Right renal pelvis (tissue), 4 donors: ENCODE measurements at regions not wholly inside any gene's neighbourhood (a gene's known extent, or its start where the extent isn't known, plus 50 kb on each side); places are given as distances from the start of the nearest gene placed in this dataset.
A peak's percentile ranks its signal among the peaks of the same experiment; 100 is the strongest.
"Not testable (repeated sequence)": the region's sequence is repeated elsewhere in the genome, so short reads cannot be mapped to it uniquely, and the experiment has no call there.

ENCODE experiments used
- DNase-seq, 4 donors: peaks; one replicate each; pipeline ENCODE4 v3.0.0-alpha.2; 2013; ENCODE audit warnings: low read depth in 4 of 4, low spot score in 3 of 4, missing footprints in 1 of 4

DNA sequence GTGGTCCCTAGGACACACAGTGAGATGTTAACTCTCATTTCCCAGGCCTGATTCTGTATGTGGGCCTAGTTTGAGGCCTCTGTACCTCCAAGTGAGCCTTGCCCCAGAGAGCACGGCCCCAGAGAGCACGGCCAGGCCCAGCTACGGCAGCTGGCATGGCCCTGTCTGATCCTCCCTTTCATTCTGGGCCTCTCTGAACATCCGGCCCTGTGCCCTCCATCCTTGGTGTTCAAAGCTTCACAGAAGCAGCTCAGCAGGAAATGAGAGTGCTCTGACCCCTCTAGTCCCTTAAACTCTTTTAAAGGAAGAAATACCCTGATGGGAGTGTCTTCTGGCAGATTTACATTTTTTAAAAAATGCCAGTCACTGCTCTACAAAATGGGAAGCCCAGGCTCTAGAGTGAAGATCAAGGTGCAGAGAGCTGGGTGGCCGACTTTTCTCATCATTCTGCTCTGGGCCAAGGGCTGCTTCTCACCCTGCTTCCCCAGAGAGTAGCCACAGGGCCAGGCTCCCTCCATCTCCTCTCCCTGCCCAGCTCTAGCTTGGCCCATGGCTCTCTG is 171.9 kb downstream of the RPS24 start:
- no peak for DNase-seq

DNA sequence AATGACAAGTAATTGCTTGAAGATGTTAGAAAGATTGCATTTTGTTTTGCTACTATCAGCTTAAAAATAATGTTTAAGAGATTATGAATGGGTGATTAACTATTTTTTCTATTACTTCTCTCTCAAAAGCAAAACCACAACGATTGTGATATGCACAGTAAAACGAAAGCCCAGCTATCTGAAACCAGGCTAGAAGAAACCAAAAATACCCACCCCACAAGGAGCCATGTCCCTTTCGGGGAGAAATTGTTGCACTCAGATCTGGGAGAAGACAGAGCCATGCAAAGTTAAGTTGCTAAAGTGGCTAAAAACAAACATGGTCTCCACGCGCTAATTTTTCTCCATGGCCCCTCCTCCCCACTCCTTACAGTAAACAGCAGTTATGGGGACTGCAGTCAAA is 173.6 kb downstream of the RPS24 start:
- no peak for DNase-seq

DNA sequence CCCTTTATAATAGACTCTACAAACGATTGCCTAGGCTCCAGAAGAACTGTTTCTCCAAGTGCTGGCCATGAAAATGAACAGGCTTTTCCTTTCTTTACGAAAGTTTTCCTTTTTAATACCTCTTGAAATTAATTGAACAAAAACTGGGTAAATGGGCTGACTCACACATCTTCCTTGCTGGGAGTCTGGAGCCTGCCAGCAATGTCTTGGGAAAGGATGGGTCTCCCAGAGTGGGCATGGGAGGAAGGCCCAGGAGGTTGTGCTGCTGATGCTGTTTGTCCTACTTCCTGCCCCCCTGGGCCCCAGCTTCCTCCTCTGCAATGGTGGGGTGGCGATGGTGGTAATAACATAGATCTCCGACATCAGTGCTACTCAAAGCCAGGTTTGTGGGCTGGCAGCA is 174.1 kb downstream of the RPS24 start:
- no peak for DNase-seq

DNA sequence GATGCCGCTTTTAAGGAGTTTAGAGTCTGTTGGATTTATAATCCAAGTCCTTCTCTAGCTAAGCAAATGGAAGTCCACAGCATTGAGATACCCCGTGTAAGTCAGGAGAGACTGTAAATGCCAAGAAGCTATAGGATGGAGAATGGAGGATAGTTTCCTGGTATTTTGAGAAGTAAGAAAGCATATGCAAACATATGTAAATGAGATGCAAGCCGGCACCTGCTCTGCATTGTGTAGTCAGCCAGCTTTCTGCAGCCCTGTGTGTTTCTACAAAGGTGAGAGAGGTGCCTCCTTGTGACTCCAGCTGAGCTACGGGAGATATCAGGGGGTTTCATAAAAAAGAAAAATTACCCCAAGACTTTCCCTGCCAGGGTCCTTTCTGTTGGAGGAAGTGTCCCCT is 176.3 kb downstream of the RPS24 start:
- DNase-seq = no peak

DNA sequence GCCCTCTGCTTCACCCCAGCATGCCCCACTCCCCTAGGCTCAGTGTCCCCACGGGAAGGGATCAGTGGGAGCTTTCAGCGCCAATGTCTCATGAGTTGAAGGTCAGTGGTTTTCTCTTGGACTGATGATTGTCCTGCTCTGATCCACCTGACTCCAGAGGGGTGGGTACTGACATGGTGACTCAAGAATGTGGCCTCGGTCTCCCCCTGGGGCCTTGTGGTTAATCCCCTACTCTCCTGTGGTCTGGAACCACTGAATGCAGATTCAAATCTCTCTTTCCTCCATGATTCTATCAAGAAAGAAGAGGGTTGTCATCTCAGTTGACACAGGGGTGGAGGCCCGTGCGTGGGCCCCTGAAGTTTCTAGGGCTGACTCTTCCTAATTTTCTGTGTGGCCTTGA is 176.9 kb downstream of the RPS24 start:
- DNase-seq = no peak

DNA sequence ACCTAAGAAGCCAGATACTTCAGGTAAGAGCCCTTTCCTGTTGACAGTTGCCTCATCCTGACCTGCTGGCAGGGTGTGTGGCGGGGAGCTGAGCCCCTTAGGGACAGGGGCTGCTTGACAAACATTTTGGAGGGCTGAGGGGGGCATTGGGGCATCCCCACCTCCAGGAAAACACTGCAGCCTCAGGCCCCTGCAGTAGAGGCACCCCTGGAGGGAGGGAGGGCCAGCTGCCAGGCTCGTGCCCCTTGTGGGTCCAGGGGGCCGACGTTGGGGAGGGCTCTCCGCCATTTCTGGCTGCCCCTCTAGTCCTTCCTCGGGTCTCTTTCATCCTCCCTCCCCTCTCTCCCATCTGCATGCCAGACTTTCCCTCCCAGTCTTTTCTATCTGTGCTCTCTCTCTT is 177.3 kb downstream of the RPS24 start:
- DNase-seq = no peak

DNA sequence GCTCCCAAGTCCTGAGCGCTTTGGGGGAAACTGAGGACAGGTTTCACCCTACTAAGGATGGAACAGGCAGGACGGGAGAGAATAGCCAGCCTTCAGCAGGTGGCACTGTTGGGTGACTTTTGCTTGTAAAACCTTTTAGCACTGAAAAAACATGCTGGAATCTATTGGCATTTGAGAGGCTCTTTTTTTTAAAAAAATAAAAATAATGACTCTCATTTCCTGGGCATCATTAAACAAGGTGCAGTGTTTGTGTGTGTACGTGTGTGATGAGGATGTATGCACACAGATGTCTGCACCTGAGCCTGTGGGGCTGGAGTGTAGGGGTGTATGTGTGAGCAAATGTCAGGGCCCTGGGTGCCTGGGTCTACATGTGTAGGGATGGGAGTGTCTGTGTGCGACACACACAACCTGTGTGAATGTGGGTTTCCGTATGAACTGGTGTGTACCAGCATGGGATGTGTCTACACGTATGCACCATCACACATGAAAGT is 177.9 kb downstream of the RPS24 start:
- no peak for DNase-seq

DNA sequence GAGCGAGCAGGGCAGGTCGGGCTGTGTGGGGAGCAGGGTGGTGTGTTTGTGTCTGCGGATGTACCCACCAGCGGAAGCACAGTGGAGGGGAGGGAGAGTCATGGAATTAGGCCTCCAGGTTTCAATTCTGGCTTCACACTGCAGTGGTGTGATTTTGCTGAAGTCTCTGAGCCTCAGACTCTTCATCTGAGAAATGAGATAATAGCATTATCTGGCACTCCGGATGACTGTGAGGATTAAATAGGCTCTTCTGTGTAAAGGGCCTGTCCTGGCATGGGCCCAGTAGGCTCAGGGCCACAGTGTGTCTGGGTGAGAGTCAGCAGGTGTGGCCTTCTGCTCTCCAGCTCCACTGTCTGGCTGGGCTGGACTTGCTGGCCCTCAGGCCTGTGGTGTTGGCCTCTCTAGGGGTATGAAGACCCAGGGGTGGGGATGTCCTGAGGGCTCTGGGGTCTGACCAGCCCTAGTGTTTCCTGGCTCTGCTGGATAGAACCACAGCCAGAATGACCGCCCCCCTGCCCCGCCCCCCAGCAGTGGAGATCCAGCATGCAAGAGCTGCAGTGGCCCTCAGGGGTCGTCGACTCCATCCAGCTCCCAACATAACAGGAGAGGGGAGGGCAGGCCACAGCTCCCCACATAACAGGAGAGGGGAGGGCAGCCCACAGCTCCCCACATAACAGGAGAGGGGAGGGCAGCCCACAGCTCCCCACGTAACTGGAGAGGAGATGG is 178.6 kb downstream of the RPS24 start:
- DNase-seq = no peak

DNA sequence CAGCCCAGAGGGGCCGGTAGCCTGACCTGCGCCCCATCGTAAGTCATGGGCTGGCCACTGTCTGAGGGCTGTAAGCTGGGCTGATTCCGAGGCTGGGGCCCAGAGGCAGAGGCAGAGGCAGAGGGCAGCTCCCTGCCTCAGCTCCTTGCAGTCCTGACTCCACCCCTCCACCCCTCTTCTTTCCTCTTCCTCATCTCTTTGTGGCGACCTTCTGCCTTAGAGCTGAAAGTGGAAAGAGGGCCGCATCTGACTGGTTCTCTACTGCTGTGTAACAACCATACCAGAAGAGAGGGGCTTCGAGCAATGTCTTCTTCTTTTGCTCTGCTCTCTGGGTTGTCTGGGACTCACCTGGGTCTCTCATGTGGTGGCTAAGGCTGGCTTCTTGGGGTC is 179.1 kb downstream of the RPS24 start:
- DNase-seq = no peak

DNA sequence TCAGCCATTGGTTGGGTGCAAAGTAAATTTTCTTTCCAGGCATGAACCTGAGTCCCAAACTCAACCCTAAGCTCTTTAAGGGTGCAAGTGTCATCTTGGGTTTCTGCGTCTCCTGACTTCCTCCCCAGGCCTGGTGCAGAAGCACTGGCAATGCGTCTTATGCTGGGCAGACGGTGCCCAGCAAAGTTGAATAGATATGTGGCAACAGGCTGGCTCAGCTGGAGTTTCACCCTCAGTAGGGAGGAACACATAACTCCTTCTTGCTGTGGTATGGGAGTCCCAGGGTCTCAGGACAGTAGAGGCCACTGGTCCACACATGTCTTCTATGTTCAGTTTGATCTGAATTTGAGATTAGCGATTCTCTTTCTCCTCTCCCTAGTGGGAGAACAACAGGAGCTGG is 181.3 kb downstream of the RPS24 start:
- DNase-seq = no peak

DNA sequence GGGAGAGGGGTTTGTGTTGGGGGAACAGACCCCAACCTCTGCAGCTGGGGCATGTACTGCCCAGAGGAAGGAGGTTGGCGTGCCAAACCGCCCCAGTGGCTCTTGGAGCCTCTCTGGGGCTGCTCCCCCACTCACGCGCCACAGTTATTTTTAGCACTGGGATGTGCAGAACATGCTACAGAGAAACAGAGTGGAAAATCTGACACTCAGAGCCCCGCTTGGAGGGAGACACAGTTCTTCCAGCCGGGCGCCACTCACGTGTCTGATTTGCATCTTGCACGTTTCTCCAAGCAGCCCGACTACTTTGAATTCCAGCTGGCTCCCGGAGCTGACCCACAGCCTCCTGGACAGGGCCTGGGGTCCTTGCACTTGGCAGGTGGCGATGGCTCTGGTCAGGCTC is 182.0 kb downstream of the RPS24 start:
- peak in 2 of 4 donors; percentile 67 for DNase-seq

DNA sequence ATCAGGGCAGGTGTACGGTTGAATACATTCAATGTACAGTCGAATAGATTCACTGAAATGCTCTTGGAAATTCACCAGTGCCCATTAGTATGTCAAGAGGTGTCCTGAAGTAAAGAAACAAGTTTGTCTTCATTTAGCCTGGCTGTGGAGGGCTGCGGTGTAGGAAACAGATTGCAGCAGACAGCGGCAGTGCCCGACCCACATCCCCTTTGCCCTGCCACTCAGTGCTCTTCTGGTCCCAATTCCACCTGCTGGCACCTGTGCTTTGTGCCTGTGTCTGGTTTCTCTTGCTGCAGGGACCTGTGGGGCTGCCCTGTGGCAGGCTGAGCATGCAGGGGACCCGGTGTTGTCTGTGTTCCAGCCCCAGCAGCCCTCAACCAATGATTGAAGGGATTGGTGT is 183.7 kb downstream of the RPS24 start:
- DNase-seq = no peak

DNA sequence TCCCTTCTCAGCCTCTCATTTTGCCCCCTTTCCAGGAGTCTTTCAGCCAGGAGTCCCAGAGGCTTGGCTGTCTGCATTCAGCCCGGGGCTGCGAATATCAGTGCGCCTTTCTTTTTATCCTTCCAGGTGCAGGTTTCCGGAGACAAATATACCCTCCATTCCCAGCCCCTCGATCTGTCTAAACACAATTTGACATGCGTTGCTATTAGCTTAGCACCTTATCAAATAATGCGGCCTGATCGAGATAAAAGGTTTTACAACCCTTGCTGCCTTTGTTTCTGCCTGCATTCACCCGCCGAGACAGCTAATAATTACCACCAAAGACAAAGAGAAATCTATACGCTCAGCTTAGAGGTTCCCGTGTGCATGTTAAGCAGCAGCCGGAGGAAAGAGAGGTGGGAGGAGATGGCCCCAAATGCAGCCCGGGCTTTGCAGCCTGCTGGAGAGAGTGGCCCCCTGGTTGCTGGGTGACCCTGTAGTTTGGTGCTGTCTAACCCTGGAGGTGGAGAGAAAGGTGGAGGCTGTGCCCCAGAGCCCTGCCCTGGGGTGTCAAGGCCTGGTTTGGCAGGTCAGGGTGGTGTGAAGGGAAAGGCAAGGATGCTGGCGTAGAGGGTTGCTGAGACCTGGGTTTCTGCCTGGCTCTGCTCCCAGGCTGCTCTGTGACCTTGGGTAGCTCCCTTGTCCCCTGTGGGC is 185.3 kb downstream of the RPS24 start:
- no peak for DNase-seq

DNA sequence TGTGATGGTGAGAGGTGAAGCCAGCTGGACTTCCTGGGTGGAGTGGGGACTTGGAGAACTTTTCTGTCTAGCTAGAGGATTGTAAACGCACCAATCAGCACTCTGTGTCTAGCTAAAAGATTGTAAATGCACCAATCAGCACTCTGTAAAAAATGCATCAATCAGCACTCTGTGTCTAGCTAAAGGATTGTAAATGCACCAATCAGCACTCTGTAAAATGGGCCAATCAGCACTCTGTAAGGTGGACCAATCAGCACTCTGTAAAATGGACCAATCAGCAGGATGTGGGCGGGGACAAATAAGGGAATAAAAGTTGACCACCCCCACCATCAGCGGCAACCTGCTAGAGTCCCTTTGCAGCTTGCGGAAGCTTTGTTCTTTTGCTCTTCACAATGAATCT is 185.9 kb downstream of the RPS24 start:
- DNase-seq = not testable (repeated sequence)

DNA sequence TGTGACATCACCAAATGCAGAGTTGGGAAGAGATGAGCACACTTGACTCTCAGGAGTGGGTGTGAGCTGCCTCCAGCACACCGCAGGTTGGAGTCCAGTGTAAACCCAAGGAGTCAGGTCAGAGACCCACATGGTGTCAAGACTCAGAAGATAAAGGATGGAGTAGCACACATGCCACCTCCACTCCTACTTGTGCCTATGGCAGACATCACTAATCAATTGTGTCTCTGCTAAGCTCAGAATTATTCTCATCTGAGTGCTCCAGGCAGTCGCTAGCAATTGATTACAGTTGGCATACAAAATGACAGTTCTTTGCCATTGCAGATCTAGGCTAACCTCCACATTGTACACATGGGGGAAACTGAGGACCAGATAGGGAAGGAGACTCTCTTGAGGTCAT is 187.1 kb downstream of the RPS24 start:
- no peak for DNase-seq

DNA sequence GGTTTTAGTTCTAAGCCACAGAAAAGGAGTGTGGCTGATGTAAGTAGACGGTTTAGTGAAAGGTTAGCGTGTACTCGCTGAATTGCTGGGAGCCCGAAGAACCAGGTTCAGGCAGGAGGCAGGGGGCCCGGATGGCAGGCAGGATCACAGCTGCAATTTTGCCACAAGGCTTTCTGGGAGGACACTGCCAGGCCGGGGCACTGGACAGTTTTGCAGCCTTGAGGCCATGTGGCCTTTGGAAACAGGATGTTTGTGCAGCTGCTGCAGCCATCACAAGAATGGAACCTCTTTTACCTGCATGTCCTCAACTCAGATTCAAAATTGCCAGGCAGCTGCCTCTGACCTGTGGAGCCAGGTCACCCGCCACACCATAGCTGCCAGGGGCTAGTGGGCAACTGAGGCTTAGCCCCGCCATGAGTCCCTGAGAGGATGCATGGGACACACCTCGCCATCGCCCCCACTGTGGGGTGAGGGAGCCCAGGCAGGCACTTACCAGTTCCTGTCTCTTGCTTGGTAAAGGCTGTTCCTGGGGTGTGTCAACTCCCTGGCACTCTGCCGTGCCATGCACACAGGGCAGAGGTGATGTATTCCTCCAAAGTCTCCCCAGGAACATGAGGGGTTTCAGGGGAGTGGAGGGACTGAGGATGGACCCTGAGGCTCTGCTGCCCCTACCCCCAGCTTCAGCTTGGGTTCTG is 188.6 kb downstream of the RPS24 start:
- no peak for DNase-seq

DNA sequence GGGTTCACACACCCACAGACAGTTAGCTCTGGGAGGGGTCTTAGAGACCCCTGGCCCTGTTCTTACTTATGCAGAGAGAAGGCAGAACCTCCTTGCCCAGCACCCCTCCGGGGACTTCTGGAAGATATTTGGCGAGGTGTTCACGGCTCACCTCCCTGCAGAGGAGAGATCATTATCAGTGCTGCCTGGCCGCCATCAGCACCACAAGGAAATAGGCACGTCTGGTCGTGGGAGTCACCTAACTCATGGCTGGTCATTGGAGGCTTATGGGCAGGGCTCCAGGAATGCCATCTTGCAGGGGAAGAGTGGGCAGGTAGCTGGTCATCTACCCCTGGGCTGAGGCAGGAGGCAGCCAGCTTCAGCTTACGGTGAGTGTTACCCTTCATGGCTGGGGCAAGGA is 189.4 kb downstream of the RPS24 start:
- no peak for DNase-seq

DNA sequence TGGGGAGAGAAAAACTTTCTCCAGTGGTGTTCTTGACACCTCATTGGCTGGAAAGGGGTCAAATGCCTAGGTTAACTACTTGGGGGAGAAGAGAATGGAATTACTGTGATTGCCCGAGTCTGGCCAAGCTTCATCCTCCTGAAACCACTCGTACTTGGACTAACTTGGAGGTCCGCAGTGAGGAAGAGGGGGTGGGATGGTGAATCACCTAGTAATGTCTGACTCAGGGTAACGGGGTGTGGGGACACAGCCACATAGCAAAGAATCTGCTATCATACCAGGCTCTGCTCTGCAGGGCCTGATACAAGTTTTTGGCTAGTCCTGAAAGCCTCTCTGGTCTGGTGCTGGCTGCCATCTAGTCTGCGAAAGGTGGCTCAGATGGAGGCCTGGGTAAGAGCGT is 190.9 kb downstream of the RPS24 start:
- DNase-seq = no peak

DNA sequence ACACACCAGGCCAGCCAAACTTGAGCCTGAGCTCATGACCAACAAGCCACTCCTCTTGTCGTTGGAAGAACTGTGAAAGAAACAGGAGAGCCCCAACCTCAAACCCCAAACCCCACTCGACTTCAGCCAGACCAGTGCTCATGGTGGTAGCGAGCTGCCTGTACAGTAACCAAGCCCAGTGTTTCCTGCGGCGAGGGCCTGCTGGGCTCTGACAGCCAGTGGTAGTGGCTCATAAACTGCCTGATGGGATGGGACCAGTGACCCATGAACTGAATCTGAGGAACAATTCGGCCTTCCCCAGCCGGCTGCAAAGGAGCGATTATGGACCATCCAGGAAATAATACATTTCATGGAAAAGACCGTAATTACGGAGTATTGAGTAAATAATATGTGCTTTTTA is 191.9 kb downstream of the RPS24 start:
- peak in 1 of 4 donors; percentile 51 for DNase-seq

DNA sequence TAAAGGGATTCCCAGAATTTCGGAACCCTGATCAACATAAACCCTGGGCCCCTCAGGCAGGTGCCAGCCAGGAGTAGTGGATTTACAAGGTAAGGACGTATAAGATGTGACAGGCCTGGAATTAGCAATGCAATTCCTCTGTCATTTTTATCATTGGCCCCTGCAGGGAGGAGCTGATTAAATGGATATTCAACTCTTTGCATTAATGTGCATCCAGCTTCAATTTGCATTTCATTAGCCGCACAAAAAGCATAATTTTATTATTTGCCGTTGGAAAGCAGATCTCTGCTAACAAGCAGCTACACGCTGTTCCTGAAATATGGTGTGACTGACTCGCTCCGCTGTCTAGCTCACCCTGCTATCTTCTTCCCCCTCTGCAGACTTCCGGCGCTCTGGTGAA is 195.8 kb downstream of the RPS24 start:
- no peak for DNase-seq

DNA sequence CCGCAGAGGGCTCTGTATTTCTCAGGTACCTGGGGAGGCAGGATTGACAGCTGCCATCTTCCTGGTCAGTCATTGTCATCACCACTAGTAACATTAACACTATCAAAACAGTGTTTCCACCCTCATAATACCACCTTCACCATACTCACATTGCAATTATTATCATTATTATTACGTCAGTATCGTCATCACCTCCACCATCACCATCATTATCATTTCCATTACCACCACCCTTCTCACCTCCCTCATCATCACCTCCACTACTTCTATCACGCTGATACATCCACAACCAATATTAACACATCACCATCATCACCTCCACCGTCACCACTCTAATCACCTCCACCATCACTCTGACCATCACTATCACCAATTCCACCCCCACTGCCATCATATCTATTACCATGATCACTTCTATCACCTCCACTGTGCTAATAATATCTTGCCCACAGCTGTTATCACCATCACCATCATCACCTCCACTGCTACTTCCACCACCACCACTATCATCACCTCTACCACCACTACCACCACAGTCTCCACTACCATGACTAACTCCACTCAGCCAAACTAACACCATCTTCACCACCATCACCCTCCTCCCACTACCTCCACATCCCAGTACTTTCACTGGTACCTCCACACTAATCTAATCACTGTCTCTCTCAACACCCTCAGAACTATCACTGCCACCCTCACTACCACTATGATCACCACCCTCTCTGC is 196.4 kb downstream of the RPS24 start:
- no peak for DNase-seq
